Fibroblast of villous mesenchyme (primary cell): ENCODE measurements at regions not wholly inside any gene's neighbourhood (a gene's known extent, or its start where the extent isn't known, plus 50 kb on each side); places are given as distances from the start of the nearest gene placed in this dataset.
A peak's percentile ranks its signal among the peaks of the same experiment; 100 is the strongest.
"Not testable (repeated sequence)": the region's sequence is repeated elsewhere in the genome, so short reads cannot be mapped to it uniquely, and the experiment has no call there.

ENCODE experiments used
- DNase-seq: peaks from one replicate; pipeline ENCODE4 v3.0.0-alpha.2; 2010; ENCODE audit warnings: low read depth
- H3K4me3 ChIP-seq: 2 replicates; pipeline ENCODE4 v1.5.1; 2011; ENCODE audit warnings: low read depth, mild to moderate bottlenecking, low read length
- TF ChIP-seq, protein P1 (sequence below): IDR thresholded peaks from 2 replicates; pipeline ENCODE4 v1.5.1; 2012; ENCODE audit warnings: low read depth, mild to moderate bottlenecking, low read length; ENCODE audit not compliant: insufficient read depth

DNA sequence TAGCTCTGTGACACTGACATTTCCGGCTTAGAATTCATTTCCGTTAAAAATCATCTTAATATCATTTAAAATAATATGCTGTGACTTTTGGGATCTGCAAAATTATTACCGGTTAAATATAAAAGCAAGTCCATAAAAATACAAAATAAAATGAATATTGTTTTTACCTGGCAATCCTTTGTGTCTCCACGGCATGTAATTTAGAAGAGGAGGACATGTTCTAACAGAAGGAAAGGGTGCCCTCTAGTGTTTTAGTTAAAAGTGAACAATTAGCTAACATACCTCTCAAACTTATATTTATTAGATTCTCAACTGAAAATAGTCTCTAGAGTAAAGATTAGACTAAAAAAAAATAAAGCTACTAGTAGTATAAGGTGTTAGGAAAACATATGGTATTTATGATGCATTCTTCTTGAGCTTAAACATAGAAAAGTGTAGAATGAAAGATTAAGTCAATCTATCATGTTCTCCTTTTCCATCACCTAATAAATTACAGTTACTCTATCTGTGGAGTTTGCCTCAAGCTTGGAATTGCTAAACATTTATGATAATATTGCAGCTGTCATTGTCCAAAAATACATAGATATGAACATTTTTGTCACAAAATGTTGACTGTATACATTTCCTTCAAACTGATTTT is 676.7 kb upstream of the SPRY2 start:
- peak; percentile 38 for DNase-seq
- H3K4me3 ChIP-seq, result no peak overlapping the region
- TF ChIP-seq, protein P1, sequence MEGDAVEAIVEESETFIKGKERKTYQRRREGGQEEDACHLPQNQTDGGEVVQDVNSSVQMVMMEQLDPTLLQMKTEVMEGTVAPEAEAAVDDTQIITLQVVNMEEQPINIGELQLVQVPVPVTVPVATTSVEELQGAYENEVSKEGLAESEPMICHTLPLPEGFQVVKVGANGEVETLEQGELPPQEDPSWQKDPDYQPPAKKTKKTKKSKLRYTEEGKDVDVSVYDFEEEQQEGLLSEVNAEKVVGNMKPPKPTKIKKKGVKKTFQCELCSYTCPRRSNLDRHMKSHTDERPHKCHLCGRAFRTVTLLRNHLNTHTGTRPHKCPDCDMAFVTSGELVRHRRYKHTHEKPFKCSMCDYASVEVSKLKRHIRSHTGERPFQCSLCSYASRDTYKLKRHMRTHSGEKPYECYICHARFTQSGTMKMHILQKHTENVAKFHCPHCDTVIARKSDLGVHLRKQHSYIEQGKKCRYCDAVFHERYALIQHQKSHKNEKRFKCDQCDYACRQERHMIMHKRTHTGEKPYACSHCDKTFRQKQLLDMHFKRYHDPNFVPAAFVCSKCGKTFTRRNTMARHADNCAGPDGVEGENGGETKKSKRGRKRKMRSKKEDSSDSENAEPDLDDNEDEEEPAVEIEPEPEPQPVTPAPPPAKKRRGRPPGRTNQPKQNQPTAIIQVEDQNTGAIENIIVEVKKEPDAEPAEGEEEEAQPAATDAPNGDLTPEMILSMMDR, result peak; percentile 45

DNA sequence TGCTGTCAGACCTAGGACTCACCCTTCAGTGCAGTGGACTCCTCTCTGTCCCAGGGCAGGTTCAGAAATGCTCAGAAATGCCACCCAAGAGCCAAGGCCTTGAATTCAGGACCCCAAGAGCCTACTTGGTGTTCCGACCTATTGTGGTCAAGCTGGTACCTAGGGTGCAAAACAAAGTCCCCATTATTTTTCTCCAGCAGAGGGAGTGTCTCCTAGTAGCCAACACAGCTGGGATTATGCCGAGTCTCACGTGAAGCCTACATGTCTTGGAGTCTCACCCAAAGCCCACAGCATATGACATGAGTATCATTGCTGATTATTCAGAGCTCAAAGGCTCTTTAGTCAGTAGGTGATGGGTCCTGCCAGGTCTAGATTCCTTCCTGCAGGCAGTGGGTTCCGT is 671.1 kb upstream of the SPRY2 start:
- DNase-seq, result no peak
- TF ChIP-seq, protein P1, result no peak

DNA sequence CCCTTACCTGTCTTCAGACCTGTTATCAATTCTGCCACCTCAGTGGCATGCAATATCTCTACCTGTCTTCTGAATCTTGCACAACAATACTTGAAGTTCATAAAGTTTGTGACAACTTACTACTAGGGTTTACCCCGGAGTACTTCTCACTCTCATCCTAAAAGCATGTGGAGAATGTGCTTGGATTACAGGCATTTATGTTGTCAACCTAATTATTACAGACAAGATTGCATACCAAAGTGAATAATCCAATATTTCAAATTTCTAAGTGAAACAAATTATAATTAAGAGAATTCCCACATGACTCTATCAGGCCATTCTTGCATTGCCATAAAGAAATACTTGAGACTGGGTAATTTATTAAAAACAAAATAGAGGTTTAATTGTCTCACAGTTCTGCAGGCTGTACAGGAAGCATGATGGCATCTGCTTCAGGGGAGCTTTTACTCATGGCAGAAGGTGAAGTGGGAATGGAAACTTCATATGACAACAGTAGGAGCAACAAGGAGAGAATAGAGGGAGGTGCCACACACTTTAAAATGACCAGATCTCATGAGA is 661.0 kb upstream of the SPRY2 start:
- DNase-seq, result no peak
- TF ChIP-seq, protein P1, result no peak
- no peak overlapping the region for H3K4me3 ChIP-seq

More for the DNA sequence above, 671.1 kb upstream of the SPRY2 start:
- no peak overlapping the region for H3K4me3 ChIP-seq

DNA sequence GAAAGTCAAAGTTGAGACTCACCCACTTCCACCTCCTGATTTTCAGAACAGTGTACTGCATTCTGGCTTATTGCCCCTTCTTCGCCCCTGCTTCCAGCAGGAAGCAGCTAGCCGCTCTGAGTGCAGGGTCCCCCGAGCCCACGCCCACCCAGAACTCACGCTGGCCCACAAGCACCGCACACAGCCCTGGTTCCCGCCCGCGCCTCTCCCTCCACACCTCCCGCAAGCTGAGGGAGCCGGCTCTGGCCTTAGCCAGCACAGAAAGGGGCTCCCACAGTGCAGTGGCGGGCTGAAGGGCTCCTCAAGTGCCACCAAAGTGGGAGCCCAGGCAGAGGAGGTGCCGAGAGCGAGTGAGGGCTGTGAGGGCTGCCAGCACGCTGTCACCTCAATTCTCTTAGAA is 657.7 kb upstream of the SPRY2 start:
- DNase-seq, H3K4me3 ChIP-seq: not testable (repeated sequence)

DNA sequence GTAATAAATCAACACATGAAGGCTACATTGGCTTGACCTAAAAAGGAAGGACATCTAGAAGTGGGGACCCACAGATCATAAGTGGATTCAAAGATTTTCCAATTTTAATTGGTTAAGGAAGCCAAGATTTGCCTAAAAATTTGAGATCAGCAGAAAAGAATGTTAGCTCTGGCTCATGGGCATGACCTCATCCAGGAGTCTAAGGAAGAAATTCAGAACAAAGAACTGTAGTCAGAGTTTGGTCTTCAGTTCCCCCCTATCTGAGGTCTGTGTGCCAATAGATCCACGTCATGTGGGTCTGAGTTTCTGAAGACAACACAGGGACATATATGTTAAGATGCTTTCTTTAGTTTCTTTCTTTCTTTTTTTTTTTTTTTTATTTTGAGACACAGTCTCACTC is 648.8 kb upstream of the SPRY2 start:
- TF ChIP-seq, protein P1, result no peak

DNA sequence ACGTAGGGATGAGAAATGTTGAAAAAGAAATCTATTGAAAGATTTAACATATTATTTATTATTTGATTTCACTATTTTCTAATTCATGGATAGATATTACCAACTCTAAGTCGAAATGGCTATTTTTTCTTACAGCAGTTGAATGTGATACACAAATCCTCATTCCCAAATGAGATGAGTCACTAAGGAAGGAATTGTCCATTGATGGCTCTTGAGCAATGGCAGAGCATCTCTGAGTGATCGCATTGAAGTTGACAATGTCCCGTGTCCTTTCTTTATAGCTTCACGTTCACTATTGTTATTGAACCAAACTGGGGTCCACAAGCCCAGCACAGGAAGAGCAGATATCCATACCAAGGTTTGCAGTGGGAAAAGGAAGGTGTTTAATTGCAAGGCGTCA is 648.3 kb upstream of the SPRY2 start:
- DNase-seq, result no peak
- TF ChIP-seq, protein P1, result no peak
- H3K4me3 ChIP-seq, result no peak overlapping the region

More for the DNA sequence above, 648.8 kb upstream of the SPRY2 start:
- no peak overlapping the region for H3K4me3 ChIP-seq
- DNase-seq, result no peak

DNA sequence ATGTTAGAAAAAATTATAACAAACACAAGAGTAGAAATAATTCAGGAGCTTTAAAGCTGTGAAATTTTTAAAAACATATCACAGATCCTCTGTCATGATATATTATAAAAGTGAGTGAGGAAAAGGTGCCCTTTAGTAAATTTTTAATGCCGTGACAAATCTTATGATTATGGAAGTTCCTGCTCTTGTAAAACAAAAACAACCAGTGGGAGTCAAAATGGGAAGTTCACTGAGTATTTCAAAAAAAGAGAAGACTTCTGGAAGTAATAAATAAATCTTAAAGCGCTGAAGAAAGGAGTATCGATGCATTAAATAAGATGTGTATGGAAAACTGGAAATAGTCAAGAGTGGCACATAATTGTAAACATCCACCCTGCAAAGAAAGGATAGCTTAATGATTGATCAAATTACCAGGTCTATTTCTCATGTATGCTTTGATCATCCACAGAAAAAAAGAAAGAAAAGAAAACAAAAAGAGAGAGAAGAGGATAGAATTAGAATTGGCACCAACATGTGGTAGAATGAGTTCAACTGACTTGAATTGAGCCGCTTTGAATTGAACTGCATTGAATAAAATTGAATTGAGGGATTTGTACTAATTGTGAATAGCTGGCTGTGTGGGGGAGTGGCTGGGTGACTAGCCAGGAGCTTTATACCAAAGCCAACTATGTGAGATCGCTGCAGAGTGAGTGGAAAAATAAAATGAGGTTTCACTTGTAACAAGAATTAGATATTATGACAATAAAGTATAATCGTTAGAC is 647.6 kb upstream of the SPRY2 start:
- H3K4me3 ChIP-seq, result no peak overlapping the region
- no peak for DNase-seq
- TF ChIP-seq, protein P1, result no peak
